GM12872 (cell line): ENCODE measurements at regions not wholly inside any gene's neighbourhood (a gene's known extent, or its start where the extent isn't known, plus 50 kb on each side); places are given as distances from the start of the nearest gene placed in this dataset.

Experiments
- CTCF ChIP-seq: IDR thresholded peaks from 3 replicates; pipeline ENCODE4 v1.5.1; 2011; ENCODE audit warnings: low read depth, mild to moderate bottlenecking, low read length, moderate library complexity; ENCODE audit not compliant: insufficient read depth

- TF ChIP-seq CTCF, result no peak
Measured at GRCh38 chr17:71530248-71530647, 590.6 kb upstream of the SOX9 start.

- TF ChIP-seq CTCF, result no peak
Measured at GRCh38 chr17:71535321-71535720, 585.5 kb upstream of the SOX9 start.

- TF ChIP-seq CTCF, result no peak
Measured at GRCh38 chr17:71546419-71546818, 574.4 kb upstream of the SOX9 start.

- no peak for TF ChIP-seq CTCF
Measured at GRCh38 chr17:71547904-71548303, 572.9 kb upstream of the SOX9 start.

- no peak for TF ChIP-seq CTCF
Measured at GRCh38 chr17:71548540-71549190, 572.2 kb upstream of the SOX9 start.

- TF ChIP-seq CTCF, result no peak
Measured at GRCh38 chr17:71550675-71551074, 570.1 kb upstream of the SOX9 start.

- TF ChIP-seq CTCF, result no peak
Measured at GRCh38 chr17:71553381-71553780, 567.4 kb upstream of the SOX9 start.

- TF ChIP-seq CTCF, result no peak
Measured at GRCh38 chr17:71558901-71559300, 561.9 kb upstream of the SOX9 start.
